Stimulated activated CD4-positive, alpha-beta T cell treated with anti-CD3 and anti-CD28 coated beads, TNF-alpha, amount 100 ng/mL, for 48 hours (primary cell): ENCODE measurements at regions not wholly inside any gene's neighbourhood (a gene's known extent, or its start where the extent isn't known, plus 50 kb on each side); places are given as distances from the start of the nearest gene placed in this dataset.
"Not testable (repeated sequence)": the region's sequence is repeated elsewhere in the genome, so short reads cannot be mapped to it uniquely, and the experiment has no call there.

Experiments
- DNase-seq, 3 donors: peaks; one replicate each; pipeline ENCODE4 v3.0.0-alpha.2; 2020; ENCODE audit warnings: low read depth in 3 of 3

GRCh38 chrX:955168-955781 is 257.2 kb downstream of the CRLF2 start:
- DNase-seq, result not testable (repeated sequence)

DNA sequence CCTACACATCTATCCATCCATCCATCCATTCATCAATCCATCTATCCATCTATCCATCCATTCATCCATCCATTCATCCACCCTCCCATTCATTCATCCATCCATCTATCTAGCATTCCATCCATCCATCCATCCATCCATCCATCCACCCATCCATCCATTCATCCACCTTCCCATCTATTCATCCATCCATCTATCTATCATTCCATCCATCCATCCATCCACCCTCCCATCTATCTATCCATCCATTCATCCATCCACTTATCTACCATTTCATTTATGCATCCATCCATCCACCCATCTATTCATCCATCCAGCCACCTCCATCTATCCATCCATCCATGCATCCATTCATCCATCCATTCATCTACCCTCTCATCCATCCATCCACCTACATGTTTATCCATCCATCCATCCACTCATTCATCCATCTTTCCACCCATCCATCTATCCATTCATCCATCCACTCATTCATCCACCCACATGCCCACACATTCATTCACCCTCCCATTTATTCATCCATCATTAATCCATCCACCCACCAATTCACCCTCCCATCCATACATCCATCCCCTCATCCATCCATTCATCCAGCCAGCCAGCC is 258.5 kb downstream of the CRLF2 start:
- DNase-seq, result no peak

GRCh38 chrX:952816-953215 is 259.6 kb downstream of the CRLF2 start:
- no peak for DNase-seq

DNA sequence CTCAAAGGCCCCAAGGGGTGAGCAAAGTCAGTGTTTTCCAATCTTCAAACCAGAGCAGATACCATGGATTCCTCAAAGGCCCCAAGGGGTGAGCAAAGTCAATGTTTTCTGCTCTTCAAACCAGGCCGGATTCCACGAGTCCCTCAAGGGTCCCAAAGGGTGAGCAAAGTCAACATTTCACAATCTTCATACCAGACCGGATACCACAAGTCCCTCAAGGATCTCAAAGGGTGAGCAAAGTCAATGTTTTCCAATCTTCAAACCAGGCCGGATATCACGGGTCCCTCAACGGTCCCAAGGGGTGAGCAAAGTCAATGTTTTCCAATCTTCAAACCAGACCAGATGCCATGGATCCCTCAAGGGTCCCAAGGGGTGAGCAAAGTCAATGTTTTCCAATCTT is 265.2 kb downstream of the CRLF2 start:
- not testable (repeated sequence) for DNase-seq

GRCh38 chrX:943035-943434 is 269.4 kb downstream of the CRLF2 start:
- no peak for DNase-seq

GRCh38 chrX:940691-941090 is 271.8 kb downstream of the CRLF2 start:
- DNase-seq, result no peak

DNA sequence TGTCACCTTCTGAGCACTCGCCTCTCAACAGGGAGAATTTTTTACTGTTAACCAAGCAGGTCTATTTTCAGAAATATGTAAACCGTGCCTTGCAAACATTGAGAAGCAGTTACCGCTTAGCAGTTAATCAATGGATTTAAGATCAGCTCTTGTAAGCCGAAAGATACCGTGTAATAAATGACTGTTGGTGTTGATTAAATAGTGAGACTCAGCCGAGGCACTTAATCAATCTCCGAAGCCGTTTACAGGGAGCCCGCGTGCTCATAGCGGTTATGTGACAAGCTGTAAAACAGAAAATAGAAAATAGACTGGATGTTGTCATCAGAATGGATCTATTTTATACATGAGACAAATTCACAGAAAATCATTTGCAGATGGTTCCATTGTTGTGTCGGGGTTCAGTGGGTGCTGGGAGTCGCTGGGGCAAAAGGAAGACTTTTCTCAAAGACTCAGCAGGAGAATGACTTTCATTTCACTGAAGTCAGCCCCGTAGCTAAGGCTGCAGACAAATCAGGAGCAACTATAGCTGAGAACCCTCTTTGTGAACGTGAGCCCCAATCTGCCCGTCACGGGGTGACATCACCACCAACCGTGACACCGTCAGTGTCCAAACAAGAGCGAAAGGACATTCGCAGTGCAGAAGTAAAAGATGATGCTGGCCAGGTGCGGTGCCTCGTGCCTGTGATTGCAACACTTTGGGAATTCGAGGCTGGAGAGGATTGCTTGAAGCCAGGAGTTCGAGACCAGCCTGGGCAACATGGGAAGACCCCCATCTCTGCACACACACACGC is 275.3 kb downstream of the CRLF2 start:
- no peak for DNase-seq

DNA sequence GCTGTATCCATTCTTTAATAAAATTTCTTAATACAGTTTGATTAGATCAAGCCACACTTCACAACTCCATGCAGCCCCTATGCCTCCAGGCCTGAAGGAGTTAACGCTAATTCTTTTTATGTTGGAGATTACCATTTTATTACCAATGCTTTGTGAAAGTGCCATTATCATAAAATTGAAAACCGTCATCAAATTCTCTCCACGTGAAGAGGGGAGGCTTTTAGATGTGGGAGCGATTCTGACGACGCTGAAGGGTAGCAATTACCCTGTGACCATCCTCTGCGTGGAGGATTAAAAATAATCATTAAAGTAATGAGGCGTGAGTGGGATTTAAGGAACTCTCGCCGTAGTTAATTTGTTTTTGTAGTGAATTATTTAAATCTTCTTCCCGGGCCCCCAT is 278.8 kb downstream of the CRLF2 start:
- DNase-seq, result no peak

GRCh38 chrX:928606-929005 is 283.8 kb downstream of the CRLF2 start:
- no peak for DNase-seq

- DNase-seq, result no peak
Measured at GRCh38 chrX:926991-927390, 285.5 kb downstream of the CRLF2 start.

- no peak for DNase-seq
Measured at GRCh38 chrX:926070-926469, 286.4 kb downstream of the CRLF2 start.

DNA sequence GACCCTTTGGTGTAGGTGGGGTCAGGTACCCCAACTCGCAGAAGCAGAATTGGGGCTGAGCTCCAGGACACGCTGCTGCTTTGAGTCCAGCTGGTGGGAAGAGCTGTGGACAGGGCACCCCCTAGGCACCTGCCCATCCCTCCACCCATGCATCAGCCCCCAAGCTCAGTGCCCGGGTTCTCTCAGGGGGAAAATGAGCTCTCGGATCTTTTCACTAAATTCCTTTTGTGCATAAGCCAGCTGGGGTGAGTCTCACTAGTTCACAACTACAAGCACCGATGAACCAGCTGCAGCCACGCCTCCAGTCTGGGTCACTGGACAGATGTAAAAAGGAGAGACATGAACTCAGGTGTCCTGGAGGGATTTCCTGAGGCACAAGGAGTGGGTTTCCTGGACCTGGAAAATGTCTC is 286.8 kb downstream of the CRLF2 start:
- DNase-seq, result no peak

DNA sequence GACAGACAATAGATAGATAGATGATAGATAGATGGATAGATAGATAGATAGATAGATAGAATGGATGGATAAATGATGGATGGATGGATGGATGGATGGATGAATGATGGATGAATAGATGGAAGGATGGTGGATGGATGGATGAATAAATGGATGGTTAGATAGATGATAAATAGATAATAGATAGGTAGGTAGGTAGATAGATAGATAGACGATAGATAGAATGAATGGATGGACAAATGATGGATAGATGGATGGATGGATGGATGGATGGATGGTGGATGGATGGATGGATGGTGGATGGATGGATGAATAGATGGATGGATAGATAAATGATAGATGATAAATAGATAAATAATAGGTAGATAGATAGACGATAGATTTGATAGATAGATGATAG is 287.4 kb downstream of the CRLF2 start:
- DNase-seq, result no peak

DNA sequence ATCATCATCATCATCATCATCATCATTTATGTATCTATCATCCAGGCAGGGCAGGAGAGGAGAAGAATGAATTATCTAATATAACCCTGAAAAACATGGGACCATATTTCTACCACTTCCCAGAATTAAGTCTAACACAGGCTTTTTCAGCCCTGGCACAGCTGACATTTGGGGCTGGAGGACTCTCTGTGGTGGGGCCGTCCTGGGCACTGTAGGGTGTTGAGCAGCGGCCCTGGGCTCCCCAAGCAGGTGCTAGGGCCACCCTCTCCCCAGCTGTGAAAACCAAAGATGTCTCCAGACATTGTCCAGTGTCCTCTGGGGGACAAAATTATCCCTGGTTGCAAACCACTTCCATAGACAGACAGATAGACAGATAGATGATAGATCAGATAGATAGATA is 288.4 kb downstream of the CRLF2 start:
- no peak for DNase-seq

DNA sequence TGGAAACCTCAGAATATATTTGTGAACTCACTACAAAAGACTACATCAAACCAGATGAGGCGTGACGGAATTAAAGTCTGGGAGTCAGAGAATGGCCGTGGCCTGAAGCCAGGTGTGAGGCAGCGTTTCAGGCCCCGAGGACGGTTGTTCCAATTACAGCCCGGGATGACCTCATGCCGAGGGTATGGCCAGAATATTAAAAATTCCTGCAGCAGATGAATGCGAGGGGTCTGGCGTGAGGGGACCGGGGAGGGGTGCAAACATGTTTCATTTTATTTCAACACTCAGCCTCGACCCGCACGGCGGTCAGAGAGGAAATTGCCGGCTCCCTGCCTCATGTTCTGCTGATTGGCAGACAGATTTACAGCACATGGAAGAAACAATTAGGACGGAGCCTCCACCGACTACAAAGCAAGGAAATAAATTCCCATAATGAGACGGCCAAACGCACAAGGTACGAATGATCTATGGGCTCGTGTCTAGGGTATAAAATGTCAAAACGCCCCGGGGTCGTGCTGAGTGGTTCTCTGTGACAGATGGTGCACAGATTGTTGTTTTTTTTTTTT is 289.7 kb downstream of the SHOX start:
- no peak for DNase-seq

DNA sequence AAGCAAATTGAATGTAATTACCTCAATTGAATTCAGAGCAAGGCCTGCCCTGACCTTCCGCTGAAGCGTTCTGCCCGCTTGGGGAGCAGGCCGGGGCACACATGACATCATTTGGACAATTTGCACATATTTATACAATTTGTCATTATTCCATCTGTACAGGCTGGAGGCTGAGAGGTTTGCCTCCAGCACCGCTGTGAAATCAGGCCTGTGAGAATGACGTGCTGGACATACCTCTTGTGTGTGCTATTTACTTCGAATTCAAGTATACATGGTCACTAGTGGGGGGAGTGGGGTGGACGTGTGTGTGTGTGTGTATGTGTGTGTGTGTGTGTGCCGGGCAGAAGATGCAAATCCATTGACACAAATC is 285.6 kb downstream of the SHOX start:
- no peak for DNase-seq

GRCh38 chrX:915427-916229 is 285.0 kb downstream of the SHOX start:
- DNase-seq, result no peak

- DNase-seq, result no peak
Measured at GRCh38 chrX:914206-914605, 283.6 kb downstream of the SHOX start.

GRCh38 chrX:912677-913076 is 282.1 kb downstream of the SHOX start:
- no peak for DNase-seq

- DNase-seq, result not testable (repeated sequence)
Measured at GRCh38 chrX:909068-909467, 278.5 kb downstream of the SHOX start.

DNA sequence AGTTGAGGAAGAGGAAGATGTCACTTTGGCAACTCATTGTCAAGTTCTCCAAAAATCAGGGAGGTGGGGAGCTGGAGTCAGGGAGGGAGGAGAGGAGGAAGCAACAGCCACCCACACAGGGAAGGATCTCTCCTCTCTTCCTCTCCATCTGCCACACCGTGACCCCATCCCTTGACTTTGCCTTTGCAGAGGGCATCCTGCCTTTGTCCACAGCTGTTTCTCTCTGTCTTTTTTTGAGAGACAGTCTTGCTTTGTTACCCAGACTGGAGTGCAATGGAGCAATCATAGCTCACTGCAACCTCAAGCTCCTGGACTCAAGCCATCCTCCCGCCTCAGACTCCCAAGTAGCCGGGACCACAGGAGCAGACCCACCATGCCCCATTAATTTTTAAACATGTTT is 276.0 kb downstream of the SHOX start:
- no peak for DNase-seq
